ENCODE measurements at regions not wholly inside any gene's neighbourhood (a gene's known extent, or its start where the extent isn't known, plus 50 kb on each side); places are given as distances from the start of the nearest gene placed in this dataset.

- no peaks in the 10 kb centered on the region for H3K4me1 ChIP-seq (ENCODE audit: insufficient read depth, low read length, poor library complexity, severe bottlenecking)
- no peak overlapping the region for H3K9ac ChIP-seq (ENCODE audit: low read depth, low read length, poor library complexity, severe bottlenecking)
- no peaks in the 10 kb centered on the region for H3K36me3 ChIP-seq (ENCODE audit: insufficient read depth, low read length)
- no peaks in the 10 kb centered on the region for H3K9me2 ChIP-seq (replicated peaks; ENCODE audit: low read depth, low read length)
- H3K4me2 ChIP-seq (ENCODE audit: low read depth, low read length, poor library complexity, severe bottlenecking) = no peak overlapping the region
- H3F3A ChIP-seq (ENCODE audit: low read depth) = no peaks in the 10 kb centered on the region
- no peaks in the 10 kb centered on the region for H3K9me3 ChIP-seq (ENCODE audit: insufficient read depth, low read depth, low read length)
- no peaks in the 10 kb centered on the region for H4K20me1 ChIP-seq (ENCODE audit: insufficient read depth, low read length, poor library complexity, severe bottlenecking)
- H3K4me3 ChIP-seq (ENCODE audit: low read length, poor library complexity, severe bottlenecking) = no peak overlapping the region
- no peaks in the 10 kb centered on the region for H3K27me3 ChIP-seq (ENCODE audit: insufficient read depth, low read length, poor library complexity, severe bottlenecking)
- H3K79me2 ChIP-seq (ENCODE audit: insufficient read depth, low read length) = no peaks in the 10 kb centered on the region
- no peak overlapping the region for H2AFZ ChIP-seq (ENCODE audit: low read length)
- TF ChIP-seq, protein P1, sequence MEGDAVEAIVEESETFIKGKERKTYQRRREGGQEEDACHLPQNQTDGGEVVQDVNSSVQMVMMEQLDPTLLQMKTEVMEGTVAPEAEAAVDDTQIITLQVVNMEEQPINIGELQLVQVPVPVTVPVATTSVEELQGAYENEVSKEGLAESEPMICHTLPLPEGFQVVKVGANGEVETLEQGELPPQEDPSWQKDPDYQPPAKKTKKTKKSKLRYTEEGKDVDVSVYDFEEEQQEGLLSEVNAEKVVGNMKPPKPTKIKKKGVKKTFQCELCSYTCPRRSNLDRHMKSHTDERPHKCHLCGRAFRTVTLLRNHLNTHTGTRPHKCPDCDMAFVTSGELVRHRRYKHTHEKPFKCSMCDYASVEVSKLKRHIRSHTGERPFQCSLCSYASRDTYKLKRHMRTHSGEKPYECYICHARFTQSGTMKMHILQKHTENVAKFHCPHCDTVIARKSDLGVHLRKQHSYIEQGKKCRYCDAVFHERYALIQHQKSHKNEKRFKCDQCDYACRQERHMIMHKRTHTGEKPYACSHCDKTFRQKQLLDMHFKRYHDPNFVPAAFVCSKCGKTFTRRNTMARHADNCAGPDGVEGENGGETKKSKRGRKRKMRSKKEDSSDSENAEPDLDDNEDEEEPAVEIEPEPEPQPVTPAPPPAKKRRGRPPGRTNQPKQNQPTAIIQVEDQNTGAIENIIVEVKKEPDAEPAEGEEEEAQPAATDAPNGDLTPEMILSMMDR (conservative IDR thresholded peaks at IDR 0.05; ENCODE audit: low read length) = no peak
- TF ChIP-seq EZH2phosphoT487 (IDR thresholded peaks at IDR 0.05; ENCODE audit: borderline replicate concordance) = no peak
These were observed 135.8 kb downstream of the EN1 start for GRCh38 chr2:118711603-118712002.

DNA sequence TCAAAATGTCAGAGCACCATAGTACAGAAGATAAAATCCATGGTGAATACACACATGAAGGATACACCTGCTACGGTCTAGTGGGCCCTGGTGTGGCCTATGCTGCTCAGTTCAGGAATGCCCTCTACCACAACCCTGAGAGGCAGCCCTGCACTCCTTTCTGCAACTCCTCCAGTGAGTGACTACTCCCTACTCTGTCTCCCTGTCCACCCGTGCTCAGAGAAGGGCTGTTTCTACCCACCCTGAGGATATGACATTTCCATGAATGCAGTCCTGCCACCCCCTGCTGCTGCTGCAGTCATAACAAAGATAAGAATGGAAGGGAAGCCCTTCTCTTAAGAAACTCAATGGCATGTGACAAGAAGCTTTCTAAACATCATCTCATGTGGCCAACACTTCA, 137.0 kb downstream of the EN1 start:
- Histone ChIP-seq H3F3A (ENCODE audit: low read depth) (no peaks in the 10 kb centered on the region), H2AFZ (ENCODE audit: low read length) (no peak overlapping the region), H3K36me3 (ENCODE audit: insufficient read depth, low read length) (no peaks in the 10 kb centered on the region), H3K4me1 (ENCODE audit: insufficient read depth, low read length, poor library complexity, severe bottlenecking) (no peaks in the 10 kb centered on the region), H4K20me1 (ENCODE audit: insufficient read depth, low read length, poor library complexity, severe bottlenecking) (no peaks in the 10 kb centered on the region), H3K27me3 (ENCODE audit: insufficient read depth, low read length, poor library complexity, severe bottlenecking) (no peaks in the 10 kb centered on the region), H3K79me2 (ENCODE audit: insufficient read depth, low read length) (no peaks in the 10 kb centered on the region), H3K9ac (ENCODE audit: low read depth, low read length, poor library complexity, severe bottlenecking) (no peak overlapping the region), H3K9me2 (replicated peaks; ENCODE audit: low read depth, low read length) (no peaks in the 10 kb centered on the region), H3K4me3 (ENCODE audit: low read length, poor library complexity, severe bottlenecking) (no peak overlapping the region), H3K9me3 (ENCODE audit: insufficient read depth, low read depth, low read length) (no peaks in the 10 kb centered on the region), H3K4me2 (ENCODE audit: low read depth, low read length, poor library complexity, severe bottlenecking) (no peak overlapping the region)
- no peak for TF ChIP-seq EZH2phosphoT487 (IDR thresholded peaks at IDR 0.05; ENCODE audit: borderline replicate concordance)
- TF ChIP-seq, protein P1 (conservative IDR thresholded peaks at IDR 0.05; ENCODE audit: low read length) = no peak

DNA sequence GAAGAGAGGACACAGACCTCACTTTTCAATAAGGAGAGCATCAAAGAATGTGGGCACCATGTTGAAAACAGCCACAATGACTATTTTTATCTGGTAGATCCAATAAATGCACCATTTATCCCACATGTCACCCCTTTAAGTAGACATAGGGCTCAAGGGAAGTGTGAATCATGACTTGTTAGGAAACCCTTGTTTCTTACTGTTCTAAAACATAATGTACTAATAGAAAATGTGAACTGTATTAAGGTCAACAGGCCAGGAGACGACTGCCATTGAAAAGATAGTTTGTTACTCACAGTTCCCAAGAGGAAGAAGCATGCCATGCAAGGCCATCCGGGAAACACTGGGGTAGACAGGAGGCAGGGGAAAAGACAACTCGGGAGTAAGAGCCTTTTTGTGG, 137.7 kb downstream of the EN1 start:
- H3K4me2 ChIP-seq (ENCODE audit: low read depth, low read length, poor library complexity, severe bottlenecking) = no peak overlapping the region
- no peaks in the 10 kb centered on the region for H3K27me3 ChIP-seq (ENCODE audit: insufficient read depth, low read length, poor library complexity, severe bottlenecking)
- H2AFZ ChIP-seq (ENCODE audit: low read length) = no peak overlapping the region
- H3K79me2 ChIP-seq (ENCODE audit: insufficient read depth, low read length) = no peaks in the 10 kb centered on the region
- no peak overlapping the region for H3K4me3 ChIP-seq (ENCODE audit: low read length, poor library complexity, severe bottlenecking)
- no peaks in the 10 kb centered on the region for H4K20me1 ChIP-seq (ENCODE audit: insufficient read depth, low read length, poor library complexity, severe bottlenecking)
- H3K9me3 ChIP-seq (ENCODE audit: insufficient read depth, low read depth, low read length) = no peaks in the 10 kb centered on the region
- H3K9me2 ChIP-seq (replicated peaks; ENCODE audit: low read depth, low read length) = no peaks in the 10 kb centered on the region
- H3K36me3 ChIP-seq (ENCODE audit: insufficient read depth, low read length) = no peaks in the 10 kb centered on the region
- no peak overlapping the region for H3K9ac ChIP-seq (ENCODE audit: low read depth, low read length, poor library complexity, severe bottlenecking)
- H3F3A ChIP-seq (ENCODE audit: low read depth) = no peaks in the 10 kb centered on the region
- TF ChIP-seq, protein P1 (conservative IDR thresholded peaks at IDR 0.05; ENCODE audit: low read length) = no peak
- no peak for TF ChIP-seq EZH2phosphoT487 (IDR thresholded peaks at IDR 0.05; ENCODE audit: borderline replicate concordance)
- no peaks in the 10 kb centered on the region for H3K4me1 ChIP-seq (ENCODE audit: insufficient read depth, low read length, poor library complexity, severe bottlenecking)
